CD14-positive monocyte (primary cell): ENCODE measurements at regions not wholly inside any gene's neighbourhood (a gene's known extent, or its start where the extent isn't known, plus 50 kb on each side); places are given as distances from the start of the nearest gene placed in this dataset.

ENCODE experiments used
- DNase-seq, 3 donors: peaks; one replicate each; pipeline ENCODE4 v3.0.0-alpha.2; 2011 to 2022
- H2AFZ ChIP-seq: 2 replicates; pipeline ENCODE4 v1.6.0; 2012; ENCODE audit warnings: mild to moderate bottlenecking, low read depth, low read length, inconsistent platforms; ENCODE audit not compliant: insufficient read depth, poor library complexity, severe bottlenecking
- H3K27ac ChIP-seq, 2 donors: 1 replicate in 1 of 2; 2 replicates in 1 of 2; pipeline ENCODE4 v1.5.1; 2012 to 2013; ENCODE audit warnings: low read length in 2 of 2, control low read depth in 1 of 2, inconsistent platforms in 1 of 2, low read depth in 1 of 2, mild to moderate bottlenecking in 1 of 2
- H3K27me3 ChIP-seq, 2 donors: one replicate each; pipeline versions ENCODE4 v1.6.0 to v1.6.1; 2011 to 2013; ENCODE audit warnings: low read length in 2 of 2; ENCODE audit not compliant: control insufficient read depth in 2 of 2, insufficient read depth in 2 of 2
- H3K36me3 ChIP-seq, 2 donors: replicated peaks in 1 of 2; 1 replicate in 1 of 2; 2 replicates in 1 of 2; pipeline versions ENCODE4 v1.5.1 to v1.6.1; 2012 to 2013; ENCODE audit warnings: low read length in 2 of 2, control low read depth in 1 of 2, inconsistent platforms in 1 of 2, mild to moderate bottlenecking in 1 of 2; ENCODE audit not compliant: insufficient read depth in 2 of 2, control insufficient read depth in 1 of 2
- H3K4me1 ChIP-seq, 2 donors: 1 replicate in 1 of 2; 2 replicates in 1 of 2; pipeline versions ENCODE4 v1.5.1 to v1.6.1; 2012 to 2013; ENCODE audit warnings: low read length in 2 of 2, control low read depth in 1 of 2, inconsistent platforms in 1 of 2, mild to moderate bottlenecking in 1 of 2, moderate library complexity in 1 of 2; ENCODE audit not compliant: insufficient read depth in 2 of 2, control insufficient read depth in 1 of 2
- H3K4me2 ChIP-seq: replicated peaks from 2 replicates; pipeline ENCODE3; 2012; ENCODE audit warnings: low read length, moderate library complexity, mild to moderate bottlenecking; ENCODE audit not compliant: poor library complexity, severe bottlenecking; ENCODE audit errors: extremely low read depth
- H3K4me3 ChIP-seq, 3 experiments: fragments of 200-600 bp in 1 of 3; sonication (generic) in 1 of 3; replicated peaks in 1 of 3; 1 replicate in 2 of 3; 2 replicates in 1 of 3; pipeline ENCODE4 v1.5.1; 2011 to 2013; ENCODE audit warnings: low read length in 3 of 3, mild to moderate bottlenecking in 3 of 3, control low read depth in 2 of 3, low read depth in 2 of 3, inconsistent platforms in 1 of 3, moderate library complexity in 1 of 3
- H3K79me2 ChIP-seq: 2 replicates; pipeline ENCODE4 v1.6.0; 2012; ENCODE audit warnings: mild to moderate bottlenecking, control low read depth, inconsistent platforms, low read length, moderate library complexity; ENCODE audit not compliant: insufficient read depth
- H3K9ac ChIP-seq: 2 replicates; pipeline ENCODE4 v1.6.0; 2017; ENCODE audit warnings: low read length, mild to moderate bottlenecking; ENCODE audit not compliant: insufficient read depth, poor library complexity, severe bottlenecking
- H3K9me3 ChIP-seq, 2 donors: replicated peaks in 1 of 2; 1 replicate in 1 of 2; 2 replicates in 1 of 2; pipeline versions ENCODE4 v1.5.1 to v1.6.1; 2012 to 2013; ENCODE audit warnings: low read length in 2 of 2, control low read depth in 1 of 2; ENCODE audit not compliant: control insufficient read depth in 1 of 2, insufficient read depth in 1 of 2
- H4K20me1 ChIP-seq: 2 replicates; pipeline ENCODE4 v1.6.0; 2012; ENCODE audit warnings: mild to moderate bottlenecking, low read length, control low read depth, moderate library complexity; ENCODE audit not compliant: insufficient read depth
- H3K27ac Mint-ChIP-seq, 7 donors: one replicate each; pipeline ENCODE4 v1.8.0; 2020; ENCODE audit warnings: mild to moderate bottlenecking in 7 of 7, mixed read lengths in 7 of 7, moderate library complexity in 6 of 7, inconsistent platforms in 2 of 7
- H3K27me3 Mint-ChIP-seq, 3 donors: one replicate each; pipeline ENCODE4 v1.8.0; 2021 to 2022; ENCODE audit warnings: low read depth in 3 of 3, mild to moderate bottlenecking in 3 of 3, mixed read lengths in 3 of 3, moderate library complexity in 3 of 3, inconsistent platforms in 1 of 3
- H3K36me3 Mint-ChIP-seq, 2 donors: one replicate each; pipeline ENCODE4 v1.8.0; 2020; ENCODE audit warnings: mixed read lengths in 2 of 2, inconsistent platforms in 1 of 2, mild to moderate bottlenecking in 1 of 2
- H3K4me1 Mint-ChIP-seq: one replicate; pipeline ENCODE4 v1.8.0; 2020; ENCODE audit warnings: mild to moderate bottlenecking, mixed read lengths
- H3K4me3 Mint-ChIP-seq, 2 donors: one replicate each; pipeline ENCODE4 v1.8.0; 2020; ENCODE audit warnings: mild to moderate bottlenecking in 2 of 2, mixed read lengths in 2 of 2, moderate library complexity in 1 of 2
- H3K9me3 Mint-ChIP-seq, 7 donors: one replicate each; pipeline ENCODE4 v1.8.0; 2020 to 2022; ENCODE audit warnings: mixed read lengths in 7 of 7, mild to moderate bottlenecking in 6 of 7, moderate library complexity in 6 of 7, inconsistent platforms in 2 of 7
- WGBS: methylation state at CpG from one replicate; pipeline ENCODE4 v1.1.5; 2013; ENCODE audit warnings: missing lambda C conversion rate; ENCODE audit not compliant: insufficient coverage; 5-methylcytosine and 5-hydroxymethylcytosine counted together
- intact Hi-C, 2 donors: fragments of 100-400 bp; cut with micrococcal nuclease; formaldehyde crosslinking; loops; one replicate each; pipeline versions ENCODE4 v1.15.0 to v1.15.1; 2023
- TF ChIP-seq, protein P1 (sequence below): fragments of 200-600 bp; IDR thresholded peaks from one replicate; pipeline ENCODE4 v1.8.0; 2022; ENCODE audit warnings: antibody characterized with exemption, mild to moderate bottlenecking

DNA sequence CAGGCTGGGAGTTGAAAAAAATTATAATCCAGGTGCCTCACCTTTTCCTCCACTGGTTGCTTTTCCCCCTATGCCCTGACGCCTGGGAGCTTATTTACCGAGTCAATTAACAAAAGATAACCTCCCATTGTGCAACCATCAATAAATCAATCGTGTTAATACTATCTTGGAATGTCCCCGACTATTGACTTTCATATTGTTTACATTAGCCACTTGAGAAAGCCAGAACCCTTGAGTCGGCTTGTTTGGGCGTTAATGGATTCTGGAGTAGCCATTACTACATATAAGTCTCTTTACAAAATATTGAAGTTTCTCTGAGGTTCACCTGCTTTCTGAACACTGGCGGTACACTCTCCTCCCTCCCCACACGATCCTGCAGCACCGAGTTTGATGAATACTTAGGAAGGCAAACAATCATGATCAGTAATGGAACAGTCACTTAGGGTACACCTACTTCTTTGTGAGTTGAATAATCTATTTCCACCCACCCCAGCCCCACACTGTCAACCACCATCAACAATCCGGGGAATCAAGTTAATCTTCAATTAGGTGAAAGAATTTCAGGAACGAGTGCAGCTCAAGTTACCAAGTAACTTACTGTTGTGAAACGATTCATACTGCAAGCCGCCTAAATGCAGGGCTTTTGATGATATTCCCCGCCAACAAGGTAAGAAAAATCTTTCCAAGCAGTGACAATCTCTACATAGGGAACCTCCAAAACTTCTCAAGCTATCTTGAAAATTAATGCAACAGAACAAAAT is 159.3 kb upstream of the NR2F2 start:
- Mint-ChIP-seq H3K4me3 (no peak overlapping the region), H3K36me3 (no peaks in the 10 kb centered on the region), H3K9me3 (peaks cover 0 to 9% (median 2%) of the 10 kb centered on the region in 7 donors), H3K4me1 (no peaks in the 10 kb centered on the region), H3K27ac (no peak overlapping the region), H3K27me3 (peaks cover 1 to 4% (median 3%) of the 10 kb centered on the region in 3 donors)
- H4K20me1 ChIP-seq, result no peaks in the 10 kb centered on the region
- no peak overlapping the region for H3K9ac ChIP-seq
- no peaks in the 10 kb centered on the region for H3K4me1 ChIP-seq
- H3K4me2 ChIP-seq, result no peak overlapping the region
- intact Hi-C loops, result no loop called here
- no peak overlapping the region for H3K27ac ChIP-seq
- no peaks in the 10 kb centered on the region for H3K9me3 ChIP-seq
- WGBS, result 53% methylated on average over 6 of the region's 14 CpGs
- no peak for DNase-seq
- H3K4me3 ChIP-seq, result no peak overlapping the region
- H3K27me3 ChIP-seq, result no peaks in the 10 kb centered on the region
- no peak overlapping the region for H2AFZ ChIP-seq
- no peaks in the 10 kb centered on the region for H3K36me3 ChIP-seq
- TF ChIP-seq, protein P1, sequence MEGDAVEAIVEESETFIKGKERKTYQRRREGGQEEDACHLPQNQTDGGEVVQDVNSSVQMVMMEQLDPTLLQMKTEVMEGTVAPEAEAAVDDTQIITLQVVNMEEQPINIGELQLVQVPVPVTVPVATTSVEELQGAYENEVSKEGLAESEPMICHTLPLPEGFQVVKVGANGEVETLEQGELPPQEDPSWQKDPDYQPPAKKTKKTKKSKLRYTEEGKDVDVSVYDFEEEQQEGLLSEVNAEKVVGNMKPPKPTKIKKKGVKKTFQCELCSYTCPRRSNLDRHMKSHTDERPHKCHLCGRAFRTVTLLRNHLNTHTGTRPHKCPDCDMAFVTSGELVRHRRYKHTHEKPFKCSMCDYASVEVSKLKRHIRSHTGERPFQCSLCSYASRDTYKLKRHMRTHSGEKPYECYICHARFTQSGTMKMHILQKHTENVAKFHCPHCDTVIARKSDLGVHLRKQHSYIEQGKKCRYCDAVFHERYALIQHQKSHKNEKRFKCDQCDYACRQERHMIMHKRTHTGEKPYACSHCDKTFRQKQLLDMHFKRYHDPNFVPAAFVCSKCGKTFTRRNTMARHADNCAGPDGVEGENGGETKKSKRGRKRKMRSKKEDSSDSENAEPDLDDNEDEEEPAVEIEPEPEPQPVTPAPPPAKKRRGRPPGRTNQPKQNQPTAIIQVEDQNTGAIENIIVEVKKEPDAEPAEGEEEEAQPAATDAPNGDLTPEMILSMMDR, result no peak
- H3K79me2 ChIP-seq, result no peaks in the 10 kb centered on the region

DNA sequence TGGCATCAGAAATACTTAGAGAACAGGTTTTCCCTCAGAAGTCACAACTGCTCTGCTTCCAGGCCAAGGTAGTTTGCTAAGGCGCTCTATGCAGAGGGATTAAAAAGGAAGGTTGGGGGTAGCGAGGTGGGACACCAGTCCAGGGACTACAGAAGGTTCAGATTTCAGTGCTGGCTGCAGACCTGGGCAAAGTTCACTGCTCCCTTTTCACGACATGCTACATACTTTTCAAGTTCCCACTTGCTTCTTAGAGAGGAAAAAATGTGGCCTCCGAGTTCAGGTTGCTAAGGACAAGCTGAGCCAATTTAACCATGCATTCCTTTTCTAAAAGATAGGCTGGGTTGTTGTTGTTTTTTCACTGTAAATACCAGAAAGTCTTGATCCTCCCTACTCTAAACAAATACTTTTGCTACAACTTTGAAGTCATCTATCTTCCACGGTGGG is 158.6 kb upstream of the NR2F2 start:
- intact Hi-C loops, result no loop called here
- H4K20me1 ChIP-seq, result no peaks in the 10 kb centered on the region

More for the DNA sequence above, 158.6 kb upstream of the NR2F2 start:
- Histone ChIP-seq H3K9ac (no peak overlapping the region), H3K4me3 (no peak overlapping the region), H3K27ac (no peak overlapping the region), H3K4me2 (no peak overlapping the region), H3K27me3 (no peaks in the 10 kb centered on the region), H3K79me2 (no peaks in the 10 kb centered on the region), H3K4me1 (no peaks in the 10 kb centered on the region), H3K36me3 (no peaks in the 10 kb centered on the region), H3K9me3 (no peaks in the 10 kb centered on the region), H2AFZ (no peak overlapping the region)
- peaks cover 1 to 4% (median 3%) of the 10 kb centered on the region in 3 donors for H3K27me3 Mint-ChIP-seq
- 17% methylated on average over 1 of the region's 5 CpGs for WGBS
- H3K27ac Mint-ChIP-seq, result no peak overlapping the region
- no peaks in the 10 kb centered on the region for H3K4me1 Mint-ChIP-seq
- no peaks in the 10 kb centered on the region for H3K36me3 Mint-ChIP-seq
- no peak overlapping the region for H3K4me3 Mint-ChIP-seq
- TF ChIP-seq, protein P1, result no peak
- DNase-seq, result no peak
- peaks cover 0 to 9% (median 2%) of the 10 kb centered on the region in 7 donors for H3K9me3 Mint-ChIP-seq
